HepG2 (cell line): ENCODE measurements at regions not wholly inside any gene's neighbourhood (a gene's known extent, or its start where the extent isn't known, plus 50 kb on each side); places are given as distances from the start of the nearest gene placed in this dataset.

Experiments
- HNF4G ChIP-seq, 2 experiments: sonication (generic) in 1 of 2; formaldehyde crosslinking in 1 of 2; IDR thresholded peaks; 2 replicates each; pipeline versions ENCODE4 v1.4.0 to v1.6.1; 2011 to 2020; ENCODE audit warnings: borderline replicate concordance in 2 of 2, low read depth in 2 of 2, mild to moderate bottlenecking in 2 of 2, low read length in 1 of 2, missing genetic modification reagents in 1 of 2, moderate library complexity in 1 of 2
- PAX8 ChIP-seq: sonication (generic); formaldehyde crosslinking; IDR thresholded peaks from 2 replicates; pipeline ENCODE4 v1.8.0; 2022; ENCODE audit warnings: mild to moderate bottlenecking, missing genetic modification reagents, borderline replicate concordance
- POLR2A ChIP-seq, 2 experiments: IDR thresholded peaks; 2 replicates each; pipeline ENCODE4 v1.6.1; 2011; ENCODE audit warnings: low read depth in 2 of 2, low read length in 2 of 2, mild to moderate bottlenecking in 1 of 2, moderate library complexity in 1 of 2; ENCODE audit not compliant: insufficient read depth in 1 of 2
- POLR2AphosphoS5 ChIP-seq: IDR thresholded peaks from 2 replicates; pipeline ENCODE4 v1.6.1; 2012; ENCODE audit warnings: low read depth, low read length
- PREB ChIP-seq: sonication (generic); formaldehyde crosslinking; IDR thresholded peaks from 2 replicates; pipeline ENCODE4 v1.4.0; 2020; ENCODE audit warnings: missing genetic modification reagents
- TCF12 ChIP-seq, 2 experiments: fragments of 450-650 bp in 1 of 2; sonication (generic) in 1 of 2; formaldehyde crosslinking in 1 of 2; IDR thresholded peaks; 2 replicates each; pipeline versions ENCODE4 v1.6.1 to v1.8.0; 2017 to 2022; ENCODE audit warnings: antibody characterized with exemption in 1 of 2, mild to moderate bottlenecking in 1 of 2, missing genetic modification reagents in 1 of 2, moderate library complexity in 1 of 2
- THYN1 ChIP-seq: sonication (generic); formaldehyde crosslinking; IDR thresholded peaks from 2 replicates; pipeline ENCODE4 v1.8.1; 2023; ENCODE audit warnings: low read depth, mild to moderate bottlenecking, moderate library complexity, missing genetic modification reagents, borderline replicate concordance
- YY1 ChIP-seq: IDR thresholded peaks from 2 replicates; pipeline ENCODE4 v1.6.1; 2011; ENCODE audit warnings: low read length, low read depth, moderate library complexity, mild to moderate bottlenecking; ENCODE audit not compliant: insufficient read depth, insufficient replicate concordance

- TF ChIP-seq PAX8 (CRISPR knock-in tag) (no peak), POLR2A (IDR thresholded peaks at IDR 0.05; ENCODE audit: insufficient read depth in 1 of 2, low read depth in 2 of 2, low read length in 2 of 2) (no peak), PREB (no peak), POLR2AphosphoS5 (no peak), THYN1 (CRISPR knock-in tag) (no peak), TCF12 (IDR thresholded peaks at IDR 0.05) (no peak), TCF12 (CRISPR knock-in tag; IDR thresholded peaks at IDR 0.05) (no peak), HNF4G (IDR thresholded peaks at IDR 0.05; ENCODE audit: borderline replicate concordance, low read depth, low read length) (no peak), HNF4G (CRISPR knock-in tag; IDR thresholded peaks at IDR 0.05; ENCODE audit: borderline replicate concordance, low read depth) (no peak), YY1 (no peak)
These were observed 425.9 kb upstream of the TBX3 start for GRCh38 chr12:115109863-115110262.
